GM13976 (cell line): ENCODE measurements at regions not wholly inside any gene's neighbourhood (a gene's known extent, or its start where the extent isn't known, plus 50 kb on each side); places are given as distances from the start of the nearest gene placed in this dataset.

Experiments
- DNase-seq: peaks from one replicate; pipeline ENCODE4 v3.0.0; 2012; ENCODE audit warnings: low spot score
- in situ Hi-C: fragments of 300-500 bp; cut with MboI; formaldehyde crosslinking; loops from one replicate; pipeline ENCODE4 v1.12.0; 2022; ENCODE audit warnings: low sequenced_read_pairs, mixed read lengths, inconsistent platforms; ENCODE audit not compliant: unreplicated experiment
- TF ChIP-seq, protein P1 (sequence below): IDR thresholded peaks from 2 replicates; pipeline ENCODE4 v1.5.1; 2012; ENCODE audit warnings: borderline replicate concordance, mild to moderate bottlenecking; ENCODE audit not compliant: insufficient read depth; ENCODE audit errors: extremely low read depth, missing control alignments, control extremely low read depth

DNA sequence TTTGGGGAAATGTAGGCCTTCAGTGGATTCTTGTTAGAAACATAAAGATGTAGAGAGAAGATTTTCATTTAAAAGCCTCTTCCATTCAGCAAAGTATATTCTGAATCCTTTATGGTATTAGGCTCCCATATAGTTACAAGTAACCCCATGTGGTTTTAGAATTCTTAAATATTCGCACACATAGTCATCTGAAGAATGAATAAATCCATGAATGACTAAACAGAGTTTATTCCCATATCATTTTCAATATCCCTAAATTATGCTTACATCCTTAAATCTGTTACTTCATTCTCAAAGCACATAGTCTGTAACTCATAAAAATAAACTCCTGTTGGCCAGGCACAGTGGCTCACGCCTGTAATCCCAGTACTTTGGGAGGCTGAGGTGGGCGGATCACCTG lies 962.1 kb downstream of the KCNJ18 start:
- in situ Hi-C loops, result no loop called here
- DNase-seq, result no peak
- TF ChIP-seq, protein P1, sequence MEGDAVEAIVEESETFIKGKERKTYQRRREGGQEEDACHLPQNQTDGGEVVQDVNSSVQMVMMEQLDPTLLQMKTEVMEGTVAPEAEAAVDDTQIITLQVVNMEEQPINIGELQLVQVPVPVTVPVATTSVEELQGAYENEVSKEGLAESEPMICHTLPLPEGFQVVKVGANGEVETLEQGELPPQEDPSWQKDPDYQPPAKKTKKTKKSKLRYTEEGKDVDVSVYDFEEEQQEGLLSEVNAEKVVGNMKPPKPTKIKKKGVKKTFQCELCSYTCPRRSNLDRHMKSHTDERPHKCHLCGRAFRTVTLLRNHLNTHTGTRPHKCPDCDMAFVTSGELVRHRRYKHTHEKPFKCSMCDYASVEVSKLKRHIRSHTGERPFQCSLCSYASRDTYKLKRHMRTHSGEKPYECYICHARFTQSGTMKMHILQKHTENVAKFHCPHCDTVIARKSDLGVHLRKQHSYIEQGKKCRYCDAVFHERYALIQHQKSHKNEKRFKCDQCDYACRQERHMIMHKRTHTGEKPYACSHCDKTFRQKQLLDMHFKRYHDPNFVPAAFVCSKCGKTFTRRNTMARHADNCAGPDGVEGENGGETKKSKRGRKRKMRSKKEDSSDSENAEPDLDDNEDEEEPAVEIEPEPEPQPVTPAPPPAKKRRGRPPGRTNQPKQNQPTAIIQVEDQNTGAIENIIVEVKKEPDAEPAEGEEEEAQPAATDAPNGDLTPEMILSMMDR, result no peak

- DNase-seq, result no peak
- in situ Hi-C loops, result no loop called here
- TF ChIP-seq, protein P1, result no peak
These were observed 977.4 kb downstream of the KCNJ18 start for GRCh38 chr17:22669721-22670120.

- DNase-seq, result no peak
- in situ Hi-C loops, result no loop called here
- TF ChIP-seq, protein P1, result no peak
These were observed 978.8 kb downstream of the KCNJ18 start for GRCh38 chr17:22671110-22671509.

DNA sequence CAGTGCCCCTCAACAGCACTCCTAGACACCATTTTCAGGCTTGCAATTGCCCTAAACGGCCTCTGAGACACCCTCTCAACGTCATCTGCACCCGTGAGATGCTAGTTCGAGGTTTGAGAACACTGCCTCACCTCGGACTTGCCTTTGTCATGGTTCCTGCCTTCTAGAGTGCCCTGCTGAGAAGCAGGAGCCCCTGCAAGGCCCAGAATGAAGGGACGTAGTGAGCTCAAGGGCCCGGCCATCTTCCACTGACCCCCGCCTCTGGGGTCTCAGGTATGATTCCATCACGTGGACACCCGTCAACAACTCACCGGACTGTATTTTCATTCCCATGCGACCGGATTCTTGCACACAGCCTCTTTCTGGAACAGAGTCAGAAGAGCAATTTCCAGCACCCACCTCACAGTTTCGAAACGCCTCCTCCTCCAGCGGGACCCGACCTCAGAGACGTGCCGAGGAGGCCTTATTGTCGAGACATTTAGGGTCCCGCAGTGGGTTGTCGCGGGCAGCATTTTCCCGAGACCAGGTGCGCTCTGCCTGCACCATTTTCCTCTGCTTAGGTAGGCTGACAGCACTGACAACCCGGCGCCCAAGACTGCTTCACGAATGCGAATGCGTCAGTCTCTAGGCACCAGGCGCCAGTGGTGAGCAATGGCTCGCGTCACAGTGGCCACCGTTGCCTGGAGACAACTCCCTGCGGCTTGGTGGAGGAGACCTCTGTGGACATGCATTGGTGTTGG lies 999.9 kb downstream of the KCNJ18 start:
- TF ChIP-seq, protein P1, result no peak
- no peak for DNase-seq
- in situ Hi-C loops, result no loop called here

GRCh38 chr17:22692806-22693171 lies 1000.5 kb downstream of the KCNJ18 start:
- in situ Hi-C loops, result no loop called here
- TF ChIP-seq, protein P1, result no peak
- no peak for DNase-seq

DNA sequence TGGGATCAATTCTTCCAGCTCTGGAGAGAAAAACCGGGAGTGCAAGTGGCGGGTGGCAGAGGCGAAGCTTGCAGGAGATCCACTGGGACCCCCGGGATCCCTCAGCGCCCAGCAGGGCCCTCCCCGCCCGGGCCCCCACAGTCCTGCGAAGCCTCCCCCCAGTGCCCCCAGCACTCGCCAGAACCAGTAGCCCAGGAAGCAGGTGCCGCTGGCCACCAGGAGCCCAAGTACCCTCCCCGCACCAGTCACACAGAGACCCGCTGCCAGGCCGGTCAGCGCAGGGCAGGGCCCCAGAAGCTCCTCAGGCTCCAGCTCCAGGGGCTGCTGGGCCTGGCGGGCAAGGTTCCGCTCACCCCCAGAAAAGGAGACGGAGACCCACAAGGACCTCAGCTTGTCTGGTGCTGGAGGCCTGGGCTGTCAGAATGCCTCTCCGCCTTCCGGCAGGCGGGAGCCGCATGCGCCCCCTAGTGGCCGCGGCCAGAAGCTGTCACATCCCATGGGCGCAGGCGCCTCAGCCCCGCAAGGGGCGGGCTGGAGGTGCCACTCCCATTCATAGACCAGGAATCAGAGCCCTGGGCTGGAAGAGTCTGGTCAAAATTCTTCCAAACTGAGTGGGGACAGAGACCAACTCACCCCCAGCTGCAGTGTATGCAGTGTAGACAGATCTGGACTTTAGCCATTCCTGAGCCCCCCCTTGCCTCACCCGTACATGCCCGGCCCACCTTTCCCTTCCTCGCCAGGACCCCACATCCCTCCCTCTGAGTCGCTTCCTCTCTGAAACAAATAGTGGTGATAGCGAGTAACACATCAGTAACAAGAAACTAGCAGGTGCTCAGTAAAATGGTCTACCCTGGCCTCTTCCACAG lies 1002.3 kb downstream of the KCNJ18 start:
- DNase-seq, result no peak
- in situ Hi-C loops, result no loop called here
- TF ChIP-seq, protein P1, result no peak
